GM13977 (cell line): ENCODE measurements at regions not wholly inside any gene's neighbourhood (a gene's known extent, or its start where the extent isn't known, plus 50 kb on each side); places are given as distances from the start of the nearest gene placed in this dataset.
"Not testable (repeated sequence)": the region's sequence is repeated elsewhere in the genome, so short reads cannot be mapped to it uniquely, and the experiment has no call there.

Source experiments
- DNase-seq: peaks from one replicate; pipeline ENCODE4 v3.0.0; 2012; ENCODE audit warnings: low spot score
- in situ Hi-C: fragments of 300-500 bp; cut with MboI; formaldehyde crosslinking; loops from one replicate; pipeline ENCODE4 v1.12.0; 2022; ENCODE audit warnings: low sequenced_read_pairs, low pct_unique_long_range_greater_than_20kb, mixed read lengths, inconsistent platforms; ENCODE audit not compliant: unreplicated experiment
- TF ChIP-seq, protein P1 (sequence below): IDR thresholded peaks from 2 replicates; pipeline ENCODE4 v1.5.1; 2012; ENCODE audit warnings: mild to moderate bottlenecking, control low read depth; ENCODE audit not compliant: insufficient read depth; ENCODE audit errors: extremely low read depth, missing control alignments

GRCh38 chr6:74346936-74347535, 651.0 kb downstream of the CD109 start:
- no peak for DNase-seq
- in situ Hi-C loops, result no loop called here
- TF ChIP-seq, protein P1, sequence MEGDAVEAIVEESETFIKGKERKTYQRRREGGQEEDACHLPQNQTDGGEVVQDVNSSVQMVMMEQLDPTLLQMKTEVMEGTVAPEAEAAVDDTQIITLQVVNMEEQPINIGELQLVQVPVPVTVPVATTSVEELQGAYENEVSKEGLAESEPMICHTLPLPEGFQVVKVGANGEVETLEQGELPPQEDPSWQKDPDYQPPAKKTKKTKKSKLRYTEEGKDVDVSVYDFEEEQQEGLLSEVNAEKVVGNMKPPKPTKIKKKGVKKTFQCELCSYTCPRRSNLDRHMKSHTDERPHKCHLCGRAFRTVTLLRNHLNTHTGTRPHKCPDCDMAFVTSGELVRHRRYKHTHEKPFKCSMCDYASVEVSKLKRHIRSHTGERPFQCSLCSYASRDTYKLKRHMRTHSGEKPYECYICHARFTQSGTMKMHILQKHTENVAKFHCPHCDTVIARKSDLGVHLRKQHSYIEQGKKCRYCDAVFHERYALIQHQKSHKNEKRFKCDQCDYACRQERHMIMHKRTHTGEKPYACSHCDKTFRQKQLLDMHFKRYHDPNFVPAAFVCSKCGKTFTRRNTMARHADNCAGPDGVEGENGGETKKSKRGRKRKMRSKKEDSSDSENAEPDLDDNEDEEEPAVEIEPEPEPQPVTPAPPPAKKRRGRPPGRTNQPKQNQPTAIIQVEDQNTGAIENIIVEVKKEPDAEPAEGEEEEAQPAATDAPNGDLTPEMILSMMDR, result no peak

GRCh38 chr6:74343804-74344203, 647.8 kb downstream of the CD109 start:
- TF ChIP-seq, protein P1, result no peak
- no peak for DNase-seq
- in situ Hi-C loops, result no loop called here

DNA sequence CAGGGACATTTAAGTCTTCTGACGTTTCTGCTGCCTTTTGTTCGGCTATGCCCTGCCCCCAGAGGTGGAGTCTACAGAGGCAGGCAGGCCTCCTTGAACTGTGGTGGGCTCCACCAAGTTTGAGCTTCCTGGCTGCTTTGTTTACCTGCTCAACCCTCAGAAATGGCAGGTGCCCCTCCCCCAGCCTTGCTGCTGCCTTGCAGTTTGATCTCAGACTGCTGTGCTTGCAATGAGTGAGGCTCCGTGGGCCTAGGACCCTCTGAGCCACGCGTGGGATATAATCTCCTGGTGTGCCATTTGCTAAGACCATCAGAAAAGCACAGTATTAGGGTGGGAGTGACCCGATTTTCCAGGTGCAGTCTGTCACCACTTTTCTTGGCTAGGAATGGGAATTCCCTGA, 647.3 kb downstream of the CD109 start:
- DNase-seq, in situ Hi-C loops: not testable (repeated sequence)

DNA sequence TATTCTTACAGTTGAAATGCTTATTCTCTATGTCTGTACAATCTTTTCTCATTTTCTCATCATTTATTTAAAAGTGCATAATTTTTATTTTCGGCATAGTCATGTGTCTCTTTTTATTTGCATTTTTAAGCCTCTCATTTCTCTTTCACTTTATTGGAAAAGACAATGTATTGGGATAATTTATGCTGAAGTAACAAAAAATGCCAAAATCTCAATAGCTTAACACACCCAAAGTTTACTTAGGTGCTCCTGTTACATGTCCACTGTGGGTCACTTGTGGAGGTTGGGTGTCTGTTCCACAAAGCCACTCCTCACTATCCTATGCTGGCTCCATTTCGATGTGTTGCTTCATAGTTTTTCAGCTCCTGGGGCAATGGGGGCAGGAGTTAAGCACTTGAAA, 638.7 kb downstream of the CD109 start:
- TF ChIP-seq, protein P1, result no peak

DNA sequence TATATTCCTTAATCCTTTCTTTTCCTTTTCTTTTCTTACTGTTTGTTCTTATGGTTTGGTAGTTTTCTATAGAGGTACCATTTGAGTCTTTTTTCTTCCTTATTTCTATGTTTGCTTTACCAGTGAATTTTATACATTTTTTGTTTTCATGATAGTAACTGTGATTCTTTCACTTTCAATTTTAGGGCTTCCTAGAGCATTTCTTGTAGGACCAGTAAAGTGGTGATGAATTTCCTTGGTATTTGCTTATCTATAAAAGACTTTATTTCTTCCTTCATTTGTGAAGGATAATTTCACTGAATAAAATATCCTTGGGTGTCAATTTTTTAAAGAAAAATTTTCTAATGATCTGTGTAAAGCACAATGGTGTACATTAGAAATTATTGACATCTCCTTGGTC, 637.4 kb downstream of the CD109 start:
- TF ChIP-seq, protein P1, result no peak
- no peak for DNase-seq
- in situ Hi-C loops, result no loop called here

More for the DNA sequence above, 638.7 kb downstream of the CD109 start:
- in situ Hi-C loops, result no loop called here
- no peak for DNase-seq

DNA sequence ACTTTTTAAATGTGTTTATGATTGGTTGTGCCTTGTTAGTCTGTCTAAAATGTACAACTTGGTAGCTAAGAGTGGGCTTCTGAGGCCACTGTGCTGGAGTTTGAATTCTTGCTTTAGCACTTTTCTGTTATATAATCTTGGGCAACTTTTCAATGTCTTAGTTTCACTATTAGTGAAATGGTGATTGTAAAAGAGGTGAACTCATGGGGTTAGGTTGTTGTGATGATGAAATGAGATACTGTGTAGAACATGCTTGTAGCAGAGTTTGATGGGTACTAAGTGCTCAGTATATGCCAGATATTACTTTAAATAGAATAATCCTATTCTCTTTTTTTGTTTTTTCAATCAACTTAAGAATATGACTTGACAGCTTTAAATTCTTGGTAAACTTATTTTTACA, 624.7 kb downstream of the CD109 start:
- TF ChIP-seq, protein P1, result no peak
- in situ Hi-C loops, result no loop called here
- no peak for DNase-seq

DNA sequence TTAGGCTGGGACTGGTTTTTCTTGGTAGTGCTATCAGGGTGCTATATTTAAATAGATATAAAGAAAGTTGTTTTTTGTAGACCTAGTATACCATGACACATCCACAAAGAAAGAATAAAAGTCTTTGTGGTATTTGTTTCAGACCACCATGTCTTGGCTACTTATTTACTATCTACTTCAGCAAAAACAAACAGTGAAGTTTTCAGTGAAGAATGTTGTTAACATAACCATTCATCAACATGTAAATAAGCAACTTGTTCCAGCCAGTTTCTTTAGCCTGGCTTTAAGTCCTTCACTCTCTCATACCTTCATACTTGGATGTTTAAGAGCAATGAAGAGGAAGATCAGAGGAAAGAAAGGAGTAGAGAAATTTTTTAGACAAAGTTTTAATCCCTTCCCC, 624.1 kb downstream of the CD109 start:
- TF ChIP-seq, protein P1, result no peak
- in situ Hi-C loops, result no loop called here
- no peak for DNase-seq
